Spleen (tissue), 11 donors: ENCODE measurements at regions not wholly inside any gene's neighbourhood (a gene's known extent, or its start where the extent isn't known, plus 50 kb on each side); places are given as distances from the start of the nearest gene placed in this dataset.
"Not testable (repeated sequence)": the region's sequence is repeated elsewhere in the genome, so short reads cannot be mapped to it uniquely, and the experiment has no call there.

ENCODE experiments used
- DNase-seq: peaks from one replicate; pipeline ENCODE4 v3.0.0-alpha.2; 2020
- H3K27ac ChIP-seq, 8 donors: fragments of 200-600 bp; sonication (generic) in 7 of 8; 1 replicate in 4 of 8; 2 replicates in 4 of 8; pipeline versions ENCODE4 v1.5.0 to v1.8.0; 2016 to 2021; ENCODE audit warnings: inconsistent platforms in 4 of 8, mild to moderate bottlenecking in 4 of 8, moderate library complexity in 1 of 8
- H3K27me3 ChIP-seq, 7 donors: fragments of 200-600 bp; sonication (generic) in 6 of 7; replicated peaks in 1 of 7; 1 replicate in 4 of 7; 2 replicates in 3 of 7; pipeline versions ENCODE4 v1.5.0 to v1.8.0; 2016 to 2021; ENCODE audit warnings: inconsistent platforms in 3 of 7, mild to moderate bottlenecking in 1 of 7
- H3K36me3 ChIP-seq, 6 donors: fragments of 200-600 bp; sonication (generic) in 5 of 6; 1 replicate in 4 of 6; 2 replicates in 2 of 6; pipeline versions ENCODE4 v1.5.0 to v1.8.0; 2016 to 2021; ENCODE audit warnings: inconsistent platforms in 2 of 6
- H3K4me1 ChIP-seq, 6 donors: fragments of 200-600 bp; sonication (generic) in 5 of 6; 1 replicate in 3 of 6; 2 replicates in 3 of 6; pipeline versions ENCODE4 v1.5.0 to v1.8.0; 2016 to 2021; ENCODE audit warnings: inconsistent platforms in 3 of 6
- H3K4me3 ChIP-seq, 8 donors: fragments of 200-600 bp; sonication (generic) in 7 of 8; 1 replicate in 4 of 8; 2 replicates in 4 of 8; pipeline versions ENCODE4 v1.5.0 to v1.8.0; 2016 to 2021; ENCODE audit warnings: inconsistent platforms in 4 of 8, mild to moderate bottlenecking in 4 of 8, moderate library complexity in 2 of 8
- H3K9me3 ChIP-seq, 8 donors: fragments of 200-600 bp; sonication (generic) in 7 of 8; 1 replicate in 4 of 8; 2 replicates in 4 of 8; pipeline versions ENCODE4 v1.5.0 to v1.8.0; 2016 to 2021; ENCODE audit warnings: inconsistent platforms in 4 of 8
- POLR2A ChIP-seq, 3 donors: fragments of 450-650 bp; IDR thresholded peaks; one replicate each; pipeline ENCODE4 v1.5.1; 2017; ENCODE audit warnings: antibody characterized with exemption in 3 of 3, mild to moderate bottlenecking in 1 of 3
- POLR2AphosphoS5 ChIP-seq, 3 donors: sonication (generic); formaldehyde crosslinking; IDR thresholded peaks; one replicate each; pipeline ENCODE4 v1.5.1; 2017; ENCODE audit warnings: antibody characterized with exemption in 3 of 3
- WGBS, 5 donors: extraction: QIAGEN DNeasy Blood & Tissue Kit in 3 of 5; methylation state at CpG; one replicate each; pipeline versions ENCODE4 v1.1.5 to v1.1.7; 2013 to 2018; 5-methylcytosine and 5-hydroxymethylcytosine counted together
- intact Hi-C: fragments of 100-400 bp; cut with DNase I; formaldehyde crosslinking; loops from one replicate; pipeline ENCODE4 v1.15.0; 2023; ENCODE audit warnings: low total_unique reads
- TF ChIP-seq, protein P1 (sequence below), 11 experiments: fragments of 200-600 bp in 7 of 11; fragments of 450-650 bp in 4 of 11; sonication (generic) in 4 of 11; IDR thresholded peaks in 8 of 11; conservative IDR thresholded peaks in 3 of 11; 1 replicate in 7 of 11; 2 replicates in 4 of 11; pipeline versions ENCODE4 v1.4.0 to v1.8.0; 2016 to 2021; ENCODE audit warnings: antibody characterized with exemption in 11 of 11, inconsistent platforms in 4 of 11, mild to moderate bottlenecking in 1 of 11
- donor health status: healthy with polysubstance abuse.
- donor health status: DM: no; HTN: no; CAD: no; lungs with moderate emphysema.
- donor health status: DM: no; HTN: no; CAD: no.
- donor health status: Bipolar disorder and iron deficiency.
- donor health status: healthy.
- donor health status: DM: no; HTN: no; CAD: no.
- donor health status: DM: yes; HTN: yes; CAD: no.

DNA sequence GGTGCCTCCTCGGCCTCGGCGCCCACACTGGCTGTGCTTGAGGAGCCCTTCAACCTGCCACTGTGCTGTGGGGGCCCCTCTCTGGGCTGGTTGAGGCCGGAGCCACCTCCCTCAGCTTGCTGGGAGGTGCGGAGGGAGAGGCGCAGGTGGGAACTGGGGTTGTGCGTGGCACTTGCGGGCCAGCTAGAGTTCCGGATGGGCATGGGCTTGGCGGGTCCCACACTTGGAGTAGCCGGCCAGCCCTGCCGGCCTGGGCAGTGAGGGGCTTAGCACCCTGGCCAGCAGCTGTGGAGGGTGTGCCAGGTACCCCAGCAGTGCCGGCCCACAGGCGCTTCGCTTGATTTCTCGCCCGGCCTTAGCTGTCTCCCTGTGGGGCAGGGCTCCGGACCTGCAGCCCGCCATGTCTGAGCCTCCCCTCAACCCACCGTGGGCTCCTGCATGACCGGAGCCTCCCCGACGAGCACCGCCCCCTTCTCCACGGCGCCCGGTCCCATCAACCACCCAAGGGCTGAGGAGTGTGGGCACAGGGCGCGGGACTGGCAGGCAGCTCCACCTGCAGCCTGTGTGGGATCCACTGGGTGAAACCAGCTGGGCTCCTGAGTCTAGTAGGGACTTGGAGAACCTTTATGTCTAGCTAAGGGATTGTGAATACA lies 723.8 kb downstream of the DIAPH3 start:
- Histone ChIP-seq H3K27ac (no peak overlapping the region), H3K4me3 (no peak overlapping the region), H3K4me1 (peaks cover 0 to 15% (median 0%) of the 10 kb centered on the region in 6 donors), H3K27me3 (peaks cover 0 to 8% (median 0%) of the 10 kb centered on the region in 7 donors), H3K9me3 (peaks cover 0 to 16% (median 2%) of the 10 kb centered on the region in 8 donors), H3K36me3 (no peaks in the 10 kb centered on the region)
- WGBS, 5 donors: 83 to 97% (median 91%) methylated on average over 24 to 29 of the region's 29 CpGs
- intact Hi-C loops: no loop called here
- TF ChIP-seq POLR2A (IDR thresholded peaks at IDR 0.05): no peak
- TF ChIP-seq POLR2AphosphoS5 (IDR thresholded peaks at IDR 0.05): no peak
- TF ChIP-seq, protein P1, sequence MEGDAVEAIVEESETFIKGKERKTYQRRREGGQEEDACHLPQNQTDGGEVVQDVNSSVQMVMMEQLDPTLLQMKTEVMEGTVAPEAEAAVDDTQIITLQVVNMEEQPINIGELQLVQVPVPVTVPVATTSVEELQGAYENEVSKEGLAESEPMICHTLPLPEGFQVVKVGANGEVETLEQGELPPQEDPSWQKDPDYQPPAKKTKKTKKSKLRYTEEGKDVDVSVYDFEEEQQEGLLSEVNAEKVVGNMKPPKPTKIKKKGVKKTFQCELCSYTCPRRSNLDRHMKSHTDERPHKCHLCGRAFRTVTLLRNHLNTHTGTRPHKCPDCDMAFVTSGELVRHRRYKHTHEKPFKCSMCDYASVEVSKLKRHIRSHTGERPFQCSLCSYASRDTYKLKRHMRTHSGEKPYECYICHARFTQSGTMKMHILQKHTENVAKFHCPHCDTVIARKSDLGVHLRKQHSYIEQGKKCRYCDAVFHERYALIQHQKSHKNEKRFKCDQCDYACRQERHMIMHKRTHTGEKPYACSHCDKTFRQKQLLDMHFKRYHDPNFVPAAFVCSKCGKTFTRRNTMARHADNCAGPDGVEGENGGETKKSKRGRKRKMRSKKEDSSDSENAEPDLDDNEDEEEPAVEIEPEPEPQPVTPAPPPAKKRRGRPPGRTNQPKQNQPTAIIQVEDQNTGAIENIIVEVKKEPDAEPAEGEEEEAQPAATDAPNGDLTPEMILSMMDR (IDR thresholded peaks at IDR 0.05 in 8 of 11, conservative IDR thresholded peaks at IDR 0.05 in 3 of 11): no peak
- no peak for DNase-seq

DNA sequence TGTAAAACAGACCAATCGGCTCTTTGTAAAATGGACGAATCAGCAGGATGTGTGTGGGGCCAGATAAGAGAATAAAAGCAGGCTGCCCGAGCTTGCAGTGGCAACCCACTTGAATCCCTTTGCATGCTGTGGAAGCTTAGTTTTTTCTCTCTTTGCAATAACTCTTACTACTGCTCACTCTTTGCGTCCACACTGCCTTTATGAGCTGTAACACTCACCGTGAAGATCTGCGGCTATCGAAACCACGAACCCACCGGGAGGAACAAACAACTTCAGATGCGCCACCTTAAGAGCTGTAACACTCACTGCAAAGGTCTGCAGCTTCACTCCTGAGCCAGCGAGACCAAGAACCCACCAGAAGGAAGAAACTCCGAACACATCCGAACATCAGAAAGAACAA lies 722.7 kb downstream of the DIAPH3 start:
- H3K27ac ChIP-seq, H3K27me3 ChIP-seq, H3K36me3 ChIP-seq, H3K4me3 ChIP-seq, DNase-seq, intact Hi-C loops: not testable (repeated sequence)
- H3K4me1 ChIP-seq: peaks cover 0 to 18% (median 0%) of the 10 kb centered on the region in 6 donors
- peaks cover 0 to 11% (median 0%) of the 10 kb centered on the region in 8 donors for H3K9me3 ChIP-seq
- WGBS, 5 donors: 33 to 60% (median 37%) methylated on average over 13 of the region's 13 CpGs

DNA sequence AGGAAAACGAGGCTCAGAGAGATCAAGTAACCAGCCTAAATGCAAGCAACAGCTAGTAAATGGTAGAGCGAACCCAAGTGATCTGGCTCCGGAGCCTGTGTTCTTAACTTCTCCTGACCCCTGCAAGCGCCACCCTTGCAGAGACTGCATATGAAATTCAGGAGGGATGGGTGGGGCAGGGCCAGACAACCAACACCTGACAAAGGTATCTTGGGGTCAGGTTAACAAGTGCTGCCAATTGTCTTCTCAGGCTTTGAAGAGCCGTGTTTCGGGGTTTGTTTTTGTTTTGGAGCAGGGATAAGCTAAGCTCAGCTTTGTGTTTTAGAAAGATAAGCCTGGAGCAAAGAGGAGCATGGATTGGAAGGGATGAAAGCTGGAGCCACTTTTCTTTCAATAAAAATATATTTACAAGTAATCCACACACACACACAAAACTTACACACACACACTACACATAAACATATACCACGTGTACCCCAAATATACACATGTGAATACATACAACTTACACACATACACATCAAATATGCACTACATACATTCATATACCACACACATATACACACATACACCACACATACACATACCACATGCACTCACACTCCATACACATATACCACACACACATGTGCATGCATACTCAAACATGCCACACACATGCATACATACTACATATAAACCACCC lies 722.0 kb downstream of the DIAPH3 start:
- peaks cover 0 to 11% (median 0%) of the 10 kb centered on the region in 8 donors for H3K9me3 ChIP-seq
- TF ChIP-seq, protein P1 (IDR thresholded peaks at IDR 0.05 in 8 of 11, conservative IDR thresholded peaks at IDR 0.05 in 3 of 11): no peak
- TF ChIP-seq POLR2A (IDR thresholded peaks at IDR 0.05) (no peak), POLR2AphosphoS5 (IDR thresholded peaks at IDR 0.05) (no peak)
- peaks cover 0 to 21% (median 0%) of the 10 kb centered on the region in 6 donors for H3K4me1 ChIP-seq
- intact Hi-C loops: no loop called here
- peaks cover 0 to 8% (median 0%) of the 10 kb centered on the region in 7 donors for H3K27me3 ChIP-seq
- no peak for DNase-seq
- no peaks in the 10 kb centered on the region for H3K36me3 ChIP-seq
- no peak overlapping the region for H3K27ac ChIP-seq
- 76 to 90% (median 87%) methylated on average over 7 of the region's 7 CpGs for WGBS, 5 donors
- H3K4me3 ChIP-seq: no peak overlapping the region

DNA sequence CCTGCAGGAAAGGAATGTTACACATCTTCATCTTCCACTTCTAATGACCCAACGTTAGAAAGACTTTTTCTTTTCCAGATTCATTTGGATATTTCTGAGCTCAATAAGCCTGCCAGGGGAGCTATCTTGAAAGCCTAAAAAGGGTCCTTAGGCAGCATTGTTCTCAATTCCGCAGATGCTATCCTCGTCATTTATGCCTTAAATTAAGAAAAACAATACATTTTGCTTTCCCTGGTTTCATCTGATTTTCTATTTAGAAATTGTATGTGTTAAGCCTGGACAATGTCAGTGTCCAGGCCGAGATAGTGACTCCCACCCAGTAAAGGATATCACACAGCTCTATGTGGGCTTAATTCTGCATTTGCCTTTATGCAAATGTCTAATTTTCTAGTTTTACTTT lies 721.3 kb downstream of the DIAPH3 start:
- Histone ChIP-seq H3K27ac (peak overlapping the region in 4 of 8 donors; percentile 2 to 30 (median 16)), H3K27me3 (peaks cover 0 to 8% (median 0%) of the 10 kb centered on the region in 7 donors), H3K4me1 (peaks cover 0 to 29% (median under 1%) of the 10 kb centered on the region in 6 donors), H3K4me3 (no peak overlapping the region), H3K9me3 (peaks cover 0 to 11% (median 0%) of the 10 kb centered on the region in 8 donors), H3K36me3 (no peaks in the 10 kb centered on the region)
- DNase-seq: no peak
- WGBS, 5 donors: 70 to 77% (median 74%) methylated on average over 4 of the region's 4 CpGs
- TF ChIP-seq POLR2A (IDR thresholded peaks at IDR 0.05) (no peak), POLR2AphosphoS5 (IDR thresholded peaks at IDR 0.05) (no peak)
- TF ChIP-seq, protein P1 (IDR thresholded peaks at IDR 0.05 in 8 of 11, conservative IDR thresholded peaks at IDR 0.05 in 3 of 11): no peak
- intact Hi-C loops: no loop called here
